ENCODE measurements at regions not wholly inside any gene's neighbourhood (a gene's known extent, or its start where the extent isn't known, plus 50 kb on each side); places are given as distances from the start of the nearest gene placed in this dataset.

GRCh38 chr2:58313926-58314325 is 72.8 kb upstream of the FANCL start:
- no peak for DNase-seq (ENCODE audit: low read depth)
- no peaks in the 10 kb centered on the region for H3K36me3 ChIP-seq (ENCODE audit: control insufficient read depth, insufficient read depth, low read length)
- H3K4me3 ChIP-seq (ENCODE audit: low read depth, low read length) = no peak overlapping the region
- no peaks in the 10 kb centered on the region for H3K27me3 ChIP-seq (ENCODE audit: control insufficient read depth, insufficient read depth, low read length)
- TF ChIP-seq, protein P1, sequence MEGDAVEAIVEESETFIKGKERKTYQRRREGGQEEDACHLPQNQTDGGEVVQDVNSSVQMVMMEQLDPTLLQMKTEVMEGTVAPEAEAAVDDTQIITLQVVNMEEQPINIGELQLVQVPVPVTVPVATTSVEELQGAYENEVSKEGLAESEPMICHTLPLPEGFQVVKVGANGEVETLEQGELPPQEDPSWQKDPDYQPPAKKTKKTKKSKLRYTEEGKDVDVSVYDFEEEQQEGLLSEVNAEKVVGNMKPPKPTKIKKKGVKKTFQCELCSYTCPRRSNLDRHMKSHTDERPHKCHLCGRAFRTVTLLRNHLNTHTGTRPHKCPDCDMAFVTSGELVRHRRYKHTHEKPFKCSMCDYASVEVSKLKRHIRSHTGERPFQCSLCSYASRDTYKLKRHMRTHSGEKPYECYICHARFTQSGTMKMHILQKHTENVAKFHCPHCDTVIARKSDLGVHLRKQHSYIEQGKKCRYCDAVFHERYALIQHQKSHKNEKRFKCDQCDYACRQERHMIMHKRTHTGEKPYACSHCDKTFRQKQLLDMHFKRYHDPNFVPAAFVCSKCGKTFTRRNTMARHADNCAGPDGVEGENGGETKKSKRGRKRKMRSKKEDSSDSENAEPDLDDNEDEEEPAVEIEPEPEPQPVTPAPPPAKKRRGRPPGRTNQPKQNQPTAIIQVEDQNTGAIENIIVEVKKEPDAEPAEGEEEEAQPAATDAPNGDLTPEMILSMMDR (IDR thresholded peaks at IDR 0.05; ENCODE audit: insufficient read depth, low read length, poor library complexity, severe bottlenecking) = no peak

GRCh38 chr2:58308435-58308834 is 67.3 kb upstream of the FANCL start:
- no peaks in the 10 kb centered on the region for H3K27me3 ChIP-seq (ENCODE audit: control insufficient read depth, insufficient read depth, low read length)
- TF ChIP-seq, protein P1 (IDR thresholded peaks at IDR 0.05; ENCODE audit: insufficient read depth, low read length, poor library complexity, severe bottlenecking) = no peak
- no peak for DNase-seq (ENCODE audit: low read depth)
- H3K36me3 ChIP-seq (ENCODE audit: control insufficient read depth, insufficient read depth, low read length) = no peaks in the 10 kb centered on the region
- no peak overlapping the region for H3K4me3 ChIP-seq (ENCODE audit: low read depth, low read length)

GRCh38 chr2:58304843-58305242 is 63.7 kb upstream of the FANCL start:
- H3K4me3 ChIP-seq (ENCODE audit: low read depth, low read length) = no peak overlapping the region
- TF ChIP-seq, protein P1 (IDR thresholded peaks at IDR 0.05; ENCODE audit: insufficient read depth, low read length, poor library complexity, severe bottlenecking) = no peak
- no peak for DNase-seq (ENCODE audit: low read depth)
- H3K27me3 ChIP-seq (ENCODE audit: control insufficient read depth, insufficient read depth, low read length) = no peaks in the 10 kb centered on the region
- H3K36me3 ChIP-seq (ENCODE audit: control insufficient read depth, insufficient read depth, low read length) = no peaks in the 10 kb centered on the region

- DNase-seq (ENCODE audit: low read depth) = no peak
Observed at GRCh38 chr2:58299123-58299522, 58.0 kb upstream of the FANCL start.

DNA sequence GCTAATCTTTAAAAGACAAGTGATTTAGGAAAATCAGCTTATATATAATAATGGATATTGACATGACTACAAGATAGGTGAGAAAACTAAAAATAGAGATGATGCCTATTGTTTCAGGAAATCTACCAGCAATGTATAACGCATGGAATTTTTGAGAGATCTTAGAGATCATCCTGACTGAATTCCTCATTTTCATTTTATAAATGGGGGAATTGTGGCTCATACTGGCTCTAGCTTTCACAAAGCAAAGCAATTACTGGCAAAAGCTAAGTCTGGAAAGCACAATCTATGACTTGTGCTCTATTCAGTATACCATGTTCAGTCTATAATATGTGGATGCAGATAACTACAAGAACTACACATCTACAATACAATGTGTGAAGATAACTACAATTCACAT is 51.9 kb upstream of the FANCL start:
- TF ChIP-seq, protein P1 (IDR thresholded peaks at IDR 0.05; ENCODE audit: insufficient read depth, low read length, poor library complexity, severe bottlenecking) = no peak

More at GRCh38 chr2:58299123-58299522, 58.0 kb upstream of the FANCL start:
- TF ChIP-seq, protein P1 (IDR thresholded peaks at IDR 0.05; ENCODE audit: insufficient read depth, low read length, poor library complexity, severe bottlenecking) = no peak
- Histone ChIP-seq H3K27me3 (ENCODE audit: control insufficient read depth, insufficient read depth, low read length) (no peaks in the 10 kb centered on the region), H3K36me3 (ENCODE audit: control insufficient read depth, insufficient read depth, low read length) (no peaks in the 10 kb centered on the region), H3K4me3 (ENCODE audit: low read depth, low read length) (no peak overlapping the region)

DNA sequence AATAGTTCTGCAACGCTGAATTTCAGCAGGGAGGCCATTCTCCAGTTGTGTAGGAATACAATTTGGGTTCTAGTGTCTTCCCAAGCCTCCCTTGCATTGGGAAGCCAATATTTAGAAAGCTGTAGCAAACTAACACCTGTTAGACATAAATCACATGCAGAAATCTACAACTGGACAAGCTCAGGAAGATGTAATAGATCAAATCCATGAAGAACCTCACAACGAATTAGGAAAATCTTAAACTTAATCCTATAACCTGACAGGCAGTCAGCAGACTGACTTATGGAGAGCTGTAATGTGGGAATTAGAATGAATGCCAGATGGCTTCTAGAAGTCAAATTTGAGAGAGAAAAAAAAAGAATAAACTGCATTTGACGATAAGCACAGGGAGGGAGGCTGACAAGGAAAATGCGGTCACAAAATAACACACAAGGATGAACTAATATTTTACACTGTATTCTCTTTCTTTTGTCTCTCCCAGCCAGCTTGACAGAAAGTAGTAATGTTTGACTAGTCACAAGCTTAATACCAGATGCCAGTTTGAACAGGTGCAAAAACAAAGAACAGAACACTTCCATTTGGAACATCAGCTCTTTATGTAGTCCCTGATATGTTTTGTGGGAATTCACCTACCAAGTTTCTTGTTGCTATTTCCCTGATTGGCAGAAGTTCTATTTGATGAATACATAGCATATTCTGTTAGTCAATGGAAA is 50.8 kb upstream of the FANCL start:
- Histone ChIP-seq H3K27me3 (ENCODE audit: control insufficient read depth, insufficient read depth, low read length) (no peaks in the 10 kb centered on the region), H3K36me3 (ENCODE audit: control insufficient read depth, insufficient read depth, low read length) (no peaks in the 10 kb centered on the region), H3K4me3 (ENCODE audit: low read depth, low read length) (no peak overlapping the region)
- TF ChIP-seq, protein P1 (IDR thresholded peaks at IDR 0.05; ENCODE audit: insufficient read depth, low read length, poor library complexity, severe bottlenecking) = no peak
- no peak for DNase-seq (ENCODE audit: low read depth)

More for the DNA sequence above, 51.9 kb upstream of the FANCL start:
- H3K36me3 ChIP-seq (ENCODE audit: control insufficient read depth, insufficient read depth, low read length) = no peaks in the 10 kb centered on the region
- DNase-seq (ENCODE audit: low read depth) = no peak
- no peak overlapping the region for H3K4me3 ChIP-seq (ENCODE audit: low read depth, low read length)
- H3K27me3 ChIP-seq (ENCODE audit: control insufficient read depth, insufficient read depth, low read length) = no peaks in the 10 kb centered on the region

All from kidney epithelial cell (primary cell).